Kidney tubule cell (primary cell): ENCODE measurements at regions not wholly inside any gene's neighbourhood (a gene's known extent, or its start where the extent isn't known, plus 50 kb on each side); places are given as distances from the start of the nearest gene placed in this dataset.

Experiments used
- DNase-seq: peaks from one replicate; pipeline ENCODE4 v3.0.0-alpha.2; 2018; ENCODE audit warnings: low spot score

DNA sequence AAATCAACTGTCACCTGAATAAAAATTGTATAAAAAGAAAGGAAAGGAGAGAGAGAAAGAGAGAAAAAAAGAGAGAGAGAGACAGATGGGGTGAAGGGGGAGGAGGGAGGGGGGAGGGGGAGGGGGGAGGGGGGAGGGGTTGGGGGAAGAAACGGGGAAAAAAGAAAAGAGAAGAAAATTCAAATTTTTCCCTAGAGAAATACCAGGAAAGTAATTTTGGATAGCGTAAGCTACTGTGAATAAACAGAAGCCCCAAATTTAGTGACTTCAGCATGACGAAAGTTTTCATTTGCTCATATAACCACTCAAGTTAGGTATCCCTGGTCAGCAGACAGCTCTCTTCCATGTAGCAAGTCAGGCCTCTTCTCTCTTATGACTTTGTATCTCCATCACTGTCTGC is 289.4 kb upstream of the MYOCD start:
- DNase-seq = no peak

DNA sequence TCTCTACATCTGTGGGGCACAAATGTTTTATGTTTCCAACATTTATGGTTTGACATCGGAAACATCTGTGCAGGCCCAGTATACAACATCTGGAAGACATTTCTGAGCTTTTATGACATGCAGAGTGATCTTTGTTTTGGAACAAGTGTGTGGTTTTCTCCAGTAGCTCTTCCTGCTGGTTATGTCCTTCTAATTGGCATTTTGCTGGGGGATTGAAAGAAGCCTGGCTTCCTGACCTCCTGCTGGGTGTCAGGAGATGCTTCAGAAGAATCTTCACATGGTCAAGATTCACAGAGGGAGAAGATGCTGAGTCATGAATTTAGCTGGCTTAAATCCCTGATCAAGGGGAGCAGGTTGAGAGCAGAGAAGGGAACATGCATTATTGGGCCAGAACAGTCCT is 279.5 kb upstream of the MYOCD start:
- DNase-seq = no peak

DNA sequence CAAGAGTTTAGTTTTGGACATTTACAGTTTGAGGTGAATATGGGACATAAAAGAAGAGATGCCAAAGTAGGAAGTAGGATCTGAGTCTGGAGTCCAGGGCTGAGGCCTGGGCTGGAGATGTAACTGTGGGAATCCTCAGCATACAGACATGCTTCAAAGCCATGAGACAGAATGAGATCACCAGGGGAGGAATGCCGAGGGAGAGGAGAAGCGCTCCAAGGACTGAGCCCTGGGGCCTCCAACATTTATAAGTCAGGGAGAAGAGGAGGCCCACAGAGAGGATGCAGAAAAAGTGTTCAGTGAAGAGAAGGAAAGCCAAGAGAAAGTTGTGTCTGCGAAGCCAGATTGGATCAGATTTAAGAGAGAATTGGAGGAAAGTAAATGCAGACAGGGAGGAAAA is 277.5 kb upstream of the MYOCD start:
- DNase-seq = peak; percentile 12

GRCh38 chr17:12389421-12389820 is 276.3 kb upstream of the MYOCD start:
- no peak for DNase-seq

- no peak for DNase-seq
These were observed 275.1 kb upstream of the MYOCD start for GRCh38 chr17:12390631-12391030.

DNA sequence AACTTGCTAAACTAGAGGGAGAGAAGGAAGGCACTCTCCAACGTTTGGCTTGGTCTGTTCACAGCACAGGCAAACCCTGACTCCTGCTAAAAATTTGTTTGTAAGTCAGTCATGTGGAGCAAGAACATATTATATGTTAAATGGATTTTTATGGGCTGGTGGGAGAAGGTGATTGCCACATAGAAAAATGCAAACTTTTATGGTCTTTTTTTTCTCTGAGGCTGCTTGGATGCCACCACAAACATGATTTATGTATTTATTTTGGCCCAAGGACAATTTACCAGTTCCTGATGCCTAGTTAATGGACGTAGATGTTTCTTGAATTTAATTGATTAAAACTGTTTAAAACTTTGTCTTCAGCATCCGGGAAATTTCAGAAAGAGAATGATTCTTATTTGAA is 274.2 kb upstream of the MYOCD start:
- no peak for DNase-seq

GRCh38 chr17:12395733-12396354 is 269.8 kb upstream of the MYOCD start:
- DNase-seq = peak; percentile 24

DNA sequence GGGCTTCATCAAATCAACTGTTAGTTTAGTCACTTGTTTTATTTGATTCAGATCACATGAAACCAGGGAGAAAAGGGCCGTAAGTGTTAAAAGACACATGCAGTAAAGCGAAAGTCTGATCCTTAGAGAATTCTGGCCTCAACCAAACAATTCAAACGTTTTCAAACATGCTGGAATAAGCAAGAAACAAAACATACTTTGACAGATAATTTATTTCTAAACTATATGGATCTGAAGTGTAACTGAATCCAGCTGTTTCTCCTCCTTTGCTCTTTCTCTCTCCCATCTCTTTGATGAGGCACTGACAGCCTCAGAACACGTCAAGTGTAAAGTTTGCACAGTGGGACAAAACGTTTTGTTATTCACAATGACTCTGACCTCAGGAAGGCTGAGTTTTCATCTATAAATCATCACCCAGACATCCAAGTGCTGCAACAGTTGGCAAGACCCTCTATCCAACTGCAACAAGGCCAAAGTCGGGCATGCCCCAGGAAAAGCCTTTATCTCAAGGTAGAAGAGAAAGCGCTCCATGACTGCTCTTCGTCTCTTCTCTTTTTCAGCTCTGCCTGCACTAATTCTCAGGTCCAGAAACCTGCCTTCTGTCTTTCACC is 267.1 kb upstream of the MYOCD start:
- no peak for DNase-seq

- peak; percentile 73 for DNase-seq
These were observed 262.6 kb upstream of the MYOCD start for GRCh38 chr17:12402963-12403622.

DNA sequence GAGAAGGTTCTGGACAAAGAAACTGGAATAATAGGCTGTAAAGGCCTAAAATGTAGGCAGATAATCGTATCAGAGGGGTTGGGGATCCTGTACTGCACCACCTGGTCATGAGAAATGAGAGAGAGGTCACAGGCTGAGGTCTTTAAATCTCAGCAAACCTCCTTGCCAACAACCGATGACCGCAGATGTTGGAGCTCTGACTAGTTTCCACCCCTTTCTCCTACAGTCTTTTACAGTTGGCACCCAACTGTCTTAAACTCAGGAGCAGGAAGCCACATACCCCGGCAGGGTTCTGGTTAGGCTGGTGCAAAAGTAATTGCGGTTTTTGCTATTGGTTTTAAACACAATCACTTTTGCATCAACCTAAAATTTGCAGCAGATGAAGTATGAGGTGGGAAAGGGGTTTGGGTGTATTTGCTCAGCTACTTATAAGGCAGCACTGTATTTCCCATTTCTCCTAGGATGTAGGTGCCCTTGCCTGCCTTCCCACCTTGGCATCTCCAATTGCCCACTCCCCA is 261.8 kb upstream of the MYOCD start:
- no peak for DNase-seq

DNA sequence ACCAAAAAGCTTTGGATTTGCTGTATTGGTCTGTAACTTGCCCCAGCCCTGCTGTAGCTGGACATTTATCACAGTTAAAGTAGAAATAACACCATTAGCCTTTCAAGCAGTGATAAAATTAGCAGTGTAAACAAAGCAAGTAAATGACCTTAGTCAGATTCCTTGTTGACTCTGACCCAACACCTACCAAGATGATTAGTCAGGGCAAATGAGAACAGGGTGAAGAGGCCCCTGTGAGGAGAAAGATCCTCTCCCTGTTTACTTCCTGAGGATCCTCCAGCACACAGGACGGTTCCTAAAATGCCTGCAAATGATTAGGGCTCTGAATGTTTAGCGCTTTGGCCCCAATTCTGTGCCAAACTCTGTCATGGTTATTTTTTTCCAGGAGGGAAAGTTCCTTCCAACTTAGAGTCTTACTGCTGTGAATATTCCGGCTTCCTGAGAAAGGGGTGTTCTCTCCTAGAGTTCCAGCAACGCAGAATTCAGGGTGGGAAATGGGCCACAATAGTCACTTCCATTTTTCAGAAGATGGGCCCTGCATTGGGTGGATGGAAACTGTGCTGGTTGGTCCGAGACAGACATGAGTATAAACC is 259.0 kb upstream of the MYOCD start:
- DNase-seq = peak; percentile 11

- DNase-seq = no peak
These were observed 258.0 kb upstream of the MYOCD start for GRCh38 chr17:12407495-12408252.

DNA sequence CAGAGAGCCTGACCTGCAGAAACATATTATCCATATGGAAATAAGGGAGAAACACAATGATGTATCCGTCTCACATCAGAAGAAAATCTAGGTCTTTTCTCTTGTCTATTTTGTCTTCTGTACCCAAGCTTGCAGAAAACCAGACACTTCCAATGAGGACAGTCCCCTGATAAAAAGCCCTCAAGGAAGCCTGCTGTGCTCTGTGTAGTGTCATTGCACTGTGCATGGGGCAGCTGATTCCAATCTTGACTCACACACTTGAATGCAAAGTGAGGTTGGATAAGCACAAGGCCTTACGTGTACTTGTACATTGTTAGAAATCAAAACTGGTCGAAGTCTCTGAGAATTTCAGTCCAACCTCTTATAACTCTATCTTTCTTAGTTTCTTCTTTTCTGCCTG is 256.6 kb upstream of the MYOCD start:
- no peak for DNase-seq

DNA sequence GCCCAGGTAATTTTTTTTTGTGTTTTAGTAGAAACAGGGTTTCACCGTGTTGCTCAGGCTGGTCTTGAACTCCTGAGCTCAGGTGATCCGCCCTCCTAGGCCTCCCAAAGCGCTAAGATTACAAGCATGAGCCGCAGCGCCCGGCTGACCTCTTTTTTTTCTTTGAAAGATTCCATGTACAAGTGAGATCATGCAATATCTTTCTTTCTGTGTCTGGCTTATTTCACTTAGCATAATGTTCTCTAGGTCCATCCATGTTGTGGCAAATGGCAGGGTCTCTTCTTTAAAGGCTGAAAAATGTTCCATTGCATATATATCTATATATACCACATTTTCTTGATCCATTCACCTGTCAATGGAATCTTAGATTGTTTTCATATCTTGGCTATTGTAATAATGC is 255.0 kb upstream of the MYOCD start:
- no peak for DNase-seq

- peak; percentile 73 for DNase-seq
These were observed 250.7 kb upstream of the MYOCD start for GRCh38 chr17:12415031-12415430.

- DNase-seq = no peak
These were observed 244.6 kb upstream of the MYOCD start for GRCh38 chr17:12421077-12421476.

GRCh38 chr17:12421646-12422306 is 243.9 kb upstream of the MYOCD start:
- DNase-seq = no peak

- no peak for DNase-seq
These were observed 243.0 kb upstream of the MYOCD start for GRCh38 chr17:12422651-12423050.

DNA sequence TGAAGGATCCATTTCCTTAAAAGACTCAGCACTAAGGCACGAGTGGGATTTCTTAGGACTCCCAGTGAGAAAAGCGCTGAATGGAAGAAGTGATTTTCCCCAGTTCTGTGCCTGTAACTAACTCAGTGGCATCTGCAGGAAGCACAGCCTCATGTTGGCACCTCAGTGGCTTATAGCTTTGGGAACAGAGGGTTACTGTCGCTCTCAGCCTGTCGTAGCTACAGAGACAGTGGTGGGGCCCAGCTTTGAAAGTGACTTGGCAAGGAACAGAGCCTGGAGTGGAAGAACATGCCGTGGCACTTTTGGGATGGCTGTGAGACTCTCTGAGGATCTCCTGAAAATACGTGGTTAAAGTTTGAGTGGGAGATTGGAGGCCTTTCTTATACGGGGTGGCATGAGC is 242.4 kb upstream of the MYOCD start:
- DNase-seq = no peak

GRCh38 chr17:12429116-12429515 is 236.6 kb upstream of the MYOCD start:
- no peak for DNase-seq

- DNase-seq = peak; percentile 30
These were observed 234.5 kb upstream of the MYOCD start for GRCh38 chr17:12431188-12431587.

GRCh38 chr17:12438212-12438611 is 227.5 kb upstream of the MYOCD start:
- no peak for DNase-seq
